Left hindlimb (tissue), 1 donor: ENCODE measurements at regions not wholly inside any gene's neighbourhood (a gene's known extent, or its start where the extent isn't known, plus 50 kb on each side); places are given as distances from the start of the nearest gene placed in this dataset.
A peak's percentile ranks its signal among the peaks of the same experiment; 100 is the strongest.
"Not testable (repeated sequence)": the region's sequence is repeated elsewhere in the genome, so short reads cannot be mapped to it uniquely, and the experiment has no call there.

Experiments used
- DNase-seq: peaks from one replicate; pipeline ENCODE4 v3.0.0-alpha.2; 2018

GRCh38 chr5:98237794-98238193 lies 535.7 kb upstream of the RGMB start:
- DNase-seq, result not testable (repeated sequence)

GRCh38 chr5:98243972-98244371 lies 529.5 kb upstream of the RGMB start:
- DNase-seq, result no peak

GRCh38 chr5:98248949-98249348 lies 524.5 kb upstream of the RGMB start:
- DNase-seq, result no peak

GRCh38 chr5:98258939-98259338 lies 514.5 kb upstream of the RGMB start:
- DNase-seq, result no peak

- DNase-seq, result no peak
These were observed 513.9 kb upstream of the RGMB start for GRCh38 chr5:98259595-98259994.

- no peak for DNase-seq
These were observed 510.4 kb upstream of the RGMB start for GRCh38 chr5:98263084-98263483.

- no peak for DNase-seq
These were observed 505.2 kb upstream of the RGMB start for GRCh38 chr5:98268162-98268860.

- DNase-seq, result no peak
These were observed 497.5 kb upstream of the RGMB start for GRCh38 chr5:98275980-98276379.

- no peak for DNase-seq
These were observed 490.9 kb upstream of the RGMB start for GRCh38 chr5:98282521-98282920.

- no peak for DNase-seq
These were observed 481.0 kb upstream of the RGMB start for GRCh38 chr5:98292496-98292895.

GRCh38 chr5:98296426-98296825 lies 477.0 kb upstream of the RGMB start:
- no peak for DNase-seq

GRCh38 chr5:98299435-98299834 lies 474.0 kb upstream of the RGMB start:
- DNase-seq, result no peak

GRCh38 chr5:98301547-98301946 lies 471.9 kb upstream of the RGMB start:
- DNase-seq, result no peak

GRCh38 chr5:98307811-98308210 lies 465.7 kb upstream of the RGMB start:
- no peak for DNase-seq

- no peak for DNase-seq
These were observed 465.2 kb upstream of the RGMB start for GRCh38 chr5:98308231-98308630.

- DNase-seq, result no peak
These were observed 464.5 kb upstream of the RGMB start for GRCh38 chr5:98308960-98309359.

- peak; percentile 37 for DNase-seq
These were observed 463.5 kb upstream of the RGMB start for GRCh38 chr5:98309785-98310598.

GRCh38 chr5:98314292-98314691 lies 459.2 kb upstream of the RGMB start:
- DNase-seq, result no peak

GRCh38 chr5:98318386-98318785 lies 455.1 kb upstream of the RGMB start:
- no peak for DNase-seq

- DNase-seq, result no peak
These were observed 454.0 kb upstream of the RGMB start for GRCh38 chr5:98319299-98320011.

GRCh38 chr5:98320343-98320742 lies 453.1 kb upstream of the RGMB start:
- no peak for DNase-seq

GRCh38 chr5:98321361-98321760 lies 452.1 kb upstream of the RGMB start:
- no peak for DNase-seq

GRCh38 chr5:98325187-98325586 lies 448.3 kb upstream of the RGMB start:
- not testable (repeated sequence) for DNase-seq

- DNase-seq, result no peak
These were observed 445.4 kb upstream of the RGMB start for GRCh38 chr5:98328015-98328414.
